ENCODE measurements at regions not wholly inside any gene's neighbourhood (a gene's known extent, or its start where the extent isn't known, plus 50 kb on each side); places are given as distances from the start of the nearest gene placed in this dataset.

DNA sequence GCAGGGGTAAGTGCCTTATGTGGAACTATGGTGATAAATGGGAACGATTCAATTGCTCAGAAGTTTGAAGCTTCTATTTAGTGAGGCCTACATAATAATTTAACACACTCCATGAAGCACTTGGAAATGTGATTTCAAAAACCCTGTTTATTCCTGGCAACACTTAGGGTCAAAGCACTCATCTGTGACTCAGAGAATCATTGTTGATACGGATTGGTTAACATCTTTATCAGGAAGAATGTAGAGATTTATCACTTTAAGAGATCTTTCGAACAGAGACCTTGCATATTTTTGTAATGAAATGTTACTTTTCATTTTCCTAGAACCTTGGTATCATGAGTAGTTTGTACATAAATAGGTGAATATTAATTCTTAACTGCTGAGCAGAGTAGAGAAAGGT lies 269.1 kb upstream of the SLIT2 start:
- peaks cover 5 to 15% of the 10 kb centered on the region in 2 donors for H3K9me3 ChIP-seq (ENCODE audit: control insufficient read depth in 1 of 2, low read length in 2 of 2)
- no peaks in the 10 kb centered on the region for H3K36me3 ChIP-seq (ENCODE audit: control insufficient read depth in 1 of 2, insufficient read depth in 2 of 2, low read length in 2 of 2)
- no peaks in the 10 kb centered on the region for H3K4me1 ChIP-seq (ENCODE audit: control insufficient read depth in 1 of 2, insufficient read depth in 2 of 2, low read length in 2 of 2)
- H3K27ac ChIP-seq (ENCODE audit: low read length): no peak overlapping the region
- no peak overlapping the region for H3K4me3 ChIP-seq (ENCODE audit: low read depth in 1 of 2, low read length in 2 of 2)
- H3K27me3 ChIP-seq (ENCODE audit: low read depth, low read length): no peaks in the 10 kb centered on the region

- Histone ChIP-seq H3K4me1 (ENCODE audit: control insufficient read depth in 1 of 2, insufficient read depth in 2 of 2, low read length in 2 of 2) (no peaks in the 10 kb centered on the region), H3K4me3 (ENCODE audit: low read depth in 1 of 2, low read length in 2 of 2) (no peak overlapping the region), H3K36me3 (ENCODE audit: control insufficient read depth in 1 of 2, insufficient read depth in 2 of 2, low read length in 2 of 2) (no peaks in the 10 kb centered on the region), H3K27me3 (ENCODE audit: low read depth, low read length) (no peaks in the 10 kb centered on the region), H3K9me3 (ENCODE audit: control insufficient read depth in 1 of 2, low read length in 2 of 2) (no peaks in the 10 kb centered on the region), H3K27ac (ENCODE audit: low read length) (no peak overlapping the region)
These were observed 279.9 kb upstream of the SLIT2 start for GRCh38 chr4:19971829-19972228.

GRCh38 chr4:19969492-19969891 lies 282.2 kb upstream of the SLIT2 start:
- no peaks in the 10 kb centered on the region for H3K9me3 ChIP-seq (ENCODE audit: control insufficient read depth in 1 of 2, low read length in 2 of 2)
- no peaks in the 10 kb centered on the region for H3K4me1 ChIP-seq (ENCODE audit: control insufficient read depth in 1 of 2, insufficient read depth in 2 of 2, low read length in 2 of 2)
- no peaks in the 10 kb centered on the region for H3K27me3 ChIP-seq (ENCODE audit: low read depth, low read length)
- no peak overlapping the region for H3K27ac ChIP-seq (ENCODE audit: low read length)
- H3K36me3 ChIP-seq (ENCODE audit: control insufficient read depth in 1 of 2, insufficient read depth in 2 of 2, low read length in 2 of 2): no peaks in the 10 kb centered on the region
- no peak overlapping the region for H3K4me3 ChIP-seq (ENCODE audit: low read depth in 1 of 2, low read length in 2 of 2)

GRCh38 chr4:19961091-19961490 lies 290.6 kb upstream of the SLIT2 start:
- no peaks in the 10 kb centered on the region for H3K36me3 ChIP-seq (ENCODE audit: control insufficient read depth in 1 of 2, insufficient read depth in 2 of 2, low read length in 2 of 2)
- no peak overlapping the region for H3K27ac ChIP-seq (ENCODE audit: low read length)
- no peaks in the 10 kb centered on the region for H3K9me3 ChIP-seq (ENCODE audit: control insufficient read depth in 1 of 2, low read length in 2 of 2)
- no peaks in the 10 kb centered on the region for H3K4me1 ChIP-seq (ENCODE audit: control insufficient read depth in 1 of 2, insufficient read depth in 2 of 2, low read length in 2 of 2)
- no peak overlapping the region for H3K4me3 ChIP-seq (ENCODE audit: low read depth in 1 of 2, low read length in 2 of 2)
- H3K27me3 ChIP-seq (ENCODE audit: low read depth, low read length): no peaks in the 10 kb centered on the region

GRCh38 chr4:19958848-19959247 lies 292.9 kb upstream of the SLIT2 start:
- Histone ChIP-seq H3K9me3 (ENCODE audit: control insufficient read depth in 1 of 2, low read length in 2 of 2) (no peaks in the 10 kb centered on the region), H3K36me3 (ENCODE audit: control insufficient read depth in 1 of 2, insufficient read depth in 2 of 2, low read length in 2 of 2) (no peaks in the 10 kb centered on the region), H3K27me3 (ENCODE audit: low read depth, low read length) (no peaks in the 10 kb centered on the region), H3K27ac (ENCODE audit: low read length) (no peak overlapping the region), H3K4me3 (ENCODE audit: low read depth in 1 of 2, low read length in 2 of 2) (no peak overlapping the region), H3K4me1 (ENCODE audit: control insufficient read depth in 1 of 2, insufficient read depth in 2 of 2, low read length in 2 of 2) (no peaks in the 10 kb centered on the region)

DNA sequence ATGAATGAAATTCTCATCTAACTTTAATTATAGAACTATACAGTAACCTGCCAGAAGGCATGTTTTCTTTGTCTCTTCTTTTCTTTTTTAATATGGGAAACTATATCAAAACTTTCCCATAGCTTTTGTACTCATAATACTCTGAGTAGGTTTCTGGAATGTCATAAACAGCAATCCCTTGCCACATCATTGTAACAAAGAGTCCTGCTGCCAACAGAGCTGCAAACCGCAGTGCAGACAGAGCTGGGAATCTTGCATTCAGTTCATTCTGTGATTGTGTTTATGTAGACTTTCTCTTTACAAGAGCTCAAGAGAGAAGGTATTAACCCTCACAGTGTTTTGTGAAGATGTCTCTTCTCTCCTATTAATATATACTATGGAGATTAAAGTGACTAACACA lies 304.4 kb upstream of the SLIT2 start:
- Histone ChIP-seq H3K36me3 (ENCODE audit: control insufficient read depth in 1 of 2, insufficient read depth in 2 of 2, low read length in 2 of 2) (no peaks in the 10 kb centered on the region), H3K4me3 (ENCODE audit: low read depth in 1 of 2, low read length in 2 of 2) (no peak overlapping the region), H3K27ac (ENCODE audit: low read length) (no peak overlapping the region), H3K9me3 (ENCODE audit: control insufficient read depth in 1 of 2, low read length in 2 of 2) (no peaks in the 10 kb centered on the region), H3K27me3 (ENCODE audit: low read depth, low read length) (no peaks in the 10 kb centered on the region), H3K4me1 (ENCODE audit: control insufficient read depth in 1 of 2, insufficient read depth in 2 of 2, low read length in 2 of 2) (peaks cover 0 to 4% of the 10 kb centered on the region in 2 donors)

GRCh38 chr4:19945979-19946380 lies 305.7 kb upstream of the SLIT2 start:
- H3K4me3 ChIP-seq (ENCODE audit: low read depth in 1 of 2, low read length in 2 of 2): no peak overlapping the region
- H3K27me3 ChIP-seq (ENCODE audit: low read depth, low read length): no peaks in the 10 kb centered on the region
- peaks cover 0 to 4% of the 10 kb centered on the region in 2 donors for H3K4me1 ChIP-seq (ENCODE audit: control insufficient read depth in 1 of 2, insufficient read depth in 2 of 2, low read length in 2 of 2)
- H3K36me3 ChIP-seq (ENCODE audit: control insufficient read depth in 1 of 2, insufficient read depth in 2 of 2, low read length in 2 of 2): no peaks in the 10 kb centered on the region
- H3K27ac ChIP-seq (ENCODE audit: low read length): no peak overlapping the region
- H3K9me3 ChIP-seq (ENCODE audit: control insufficient read depth in 1 of 2, low read length in 2 of 2): no peaks in the 10 kb centered on the region

GRCh38 chr4:19945501-19945900 lies 306.2 kb upstream of the SLIT2 start:
- H3K27me3 ChIP-seq (ENCODE audit: low read depth, low read length): no peaks in the 10 kb centered on the region
- no peak overlapping the region for H3K27ac ChIP-seq (ENCODE audit: low read length)
- H3K4me1 ChIP-seq (ENCODE audit: control insufficient read depth in 1 of 2, insufficient read depth in 2 of 2, low read length in 2 of 2): peaks cover 0 to 4% of the 10 kb centered on the region in 2 donors
- no peaks in the 10 kb centered on the region for H3K36me3 ChIP-seq (ENCODE audit: control insufficient read depth in 1 of 2, insufficient read depth in 2 of 2, low read length in 2 of 2)
- H3K4me3 ChIP-seq (ENCODE audit: low read depth in 1 of 2, low read length in 2 of 2): no peak overlapping the region
- no peaks in the 10 kb centered on the region for H3K9me3 ChIP-seq (ENCODE audit: control insufficient read depth in 1 of 2, low read length in 2 of 2)

GRCh38 chr4:19944806-19945205 lies 306.9 kb upstream of the SLIT2 start:
- no peak overlapping the region for H3K4me3 ChIP-seq (ENCODE audit: low read depth in 1 of 2, low read length in 2 of 2)
- H3K9me3 ChIP-seq (ENCODE audit: control insufficient read depth in 1 of 2, low read length in 2 of 2): no peaks in the 10 kb centered on the region
- no peak overlapping the region for H3K27ac ChIP-seq (ENCODE audit: low read length)
- H3K27me3 ChIP-seq (ENCODE audit: low read depth, low read length): no peaks in the 10 kb centered on the region
- H3K4me1 ChIP-seq (ENCODE audit: control insufficient read depth in 1 of 2, insufficient read depth in 2 of 2, low read length in 2 of 2): peaks cover 0 to 4% of the 10 kb centered on the region in 2 donors
- H3K36me3 ChIP-seq (ENCODE audit: control insufficient read depth in 1 of 2, insufficient read depth in 2 of 2, low read length in 2 of 2): no peaks in the 10 kb centered on the region

DNA sequence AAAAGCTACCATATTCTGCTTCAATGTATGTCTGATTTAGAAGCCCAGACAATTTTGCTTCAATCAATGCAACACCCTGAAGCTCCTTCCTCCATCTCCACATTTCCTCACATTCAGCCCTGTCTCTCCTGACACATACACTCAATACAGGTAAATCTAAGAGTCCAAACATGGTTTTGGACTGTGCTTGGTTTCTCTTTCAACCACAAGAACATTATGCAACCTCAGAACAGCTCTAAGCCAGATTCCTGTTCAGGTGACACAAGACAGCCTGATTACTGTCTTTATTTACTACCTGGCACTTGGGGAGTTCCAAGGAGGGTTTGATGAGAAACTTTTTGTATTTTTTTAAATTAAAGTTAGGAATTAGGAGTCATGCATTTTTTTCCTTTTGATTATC lies 307.5 kb upstream of the SLIT2 start:
- no peaks in the 10 kb centered on the region for H3K36me3 ChIP-seq (ENCODE audit: control insufficient read depth in 1 of 2, insufficient read depth in 2 of 2, low read length in 2 of 2)
- peaks cover 0 to 4% of the 10 kb centered on the region in 2 donors for H3K4me1 ChIP-seq (ENCODE audit: control insufficient read depth in 1 of 2, insufficient read depth in 2 of 2, low read length in 2 of 2)
- no peaks in the 10 kb centered on the region for H3K27me3 ChIP-seq (ENCODE audit: low read depth, low read length)
- no peak overlapping the region for H3K27ac ChIP-seq (ENCODE audit: low read length)
- no peaks in the 10 kb centered on the region for H3K9me3 ChIP-seq (ENCODE audit: control insufficient read depth in 1 of 2, low read length in 2 of 2)
- H3K4me3 ChIP-seq (ENCODE audit: low read depth in 1 of 2, low read length in 2 of 2): no peak overlapping the region

DNA sequence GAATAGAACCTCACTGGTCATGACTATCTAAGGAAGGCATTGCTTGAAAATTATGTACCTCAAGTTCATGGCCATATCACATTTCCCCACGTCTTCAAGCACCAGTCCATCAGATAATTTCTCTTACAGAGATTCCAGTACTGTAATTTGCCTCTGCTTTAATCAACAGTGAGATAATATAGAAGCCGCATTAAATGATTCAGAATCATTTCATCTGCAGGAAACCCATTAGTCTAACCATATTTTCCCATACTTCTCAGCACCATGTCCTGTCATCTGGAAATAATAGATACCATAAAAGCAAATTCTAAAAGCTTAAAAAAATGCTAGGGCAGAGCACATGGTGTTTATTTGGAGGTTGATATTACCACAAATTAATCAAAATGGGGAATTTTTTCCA lies 310.3 kb upstream of the SLIT2 start:
- peaks cover 0 to 4% of the 10 kb centered on the region in 2 donors for H3K4me1 ChIP-seq (ENCODE audit: control insufficient read depth in 1 of 2, insufficient read depth in 2 of 2, low read length in 2 of 2)
- no peak overlapping the region for H3K4me3 ChIP-seq (ENCODE audit: low read depth in 1 of 2, low read length in 2 of 2)
- H3K9me3 ChIP-seq (ENCODE audit: control insufficient read depth in 1 of 2, low read length in 2 of 2): no peaks in the 10 kb centered on the region
- H3K36me3 ChIP-seq (ENCODE audit: control insufficient read depth in 1 of 2, insufficient read depth in 2 of 2, low read length in 2 of 2): no peaks in the 10 kb centered on the region
- H3K27me3 ChIP-seq (ENCODE audit: low read depth, low read length): no peaks in the 10 kb centered on the region
- H3K27ac ChIP-seq (ENCODE audit: low read length): no peak overlapping the region

GRCh38 chr4:19940861-19941260 lies 310.8 kb upstream of the SLIT2 start:
- Histone ChIP-seq H3K36me3 (ENCODE audit: control insufficient read depth in 1 of 2, insufficient read depth in 2 of 2, low read length in 2 of 2) (no peaks in the 10 kb centered on the region), H3K27me3 (ENCODE audit: low read depth, low read length) (no peaks in the 10 kb centered on the region), H3K27ac (ENCODE audit: low read length) (no peak overlapping the region)

More at GRCh38 chr4:19940861-19941260, 310.8 kb upstream of the SLIT2 start:
- Histone ChIP-seq H3K4me1 (ENCODE audit: control insufficient read depth in 1 of 2, insufficient read depth in 2 of 2, low read length in 2 of 2) (peaks cover 0 to 2% of the 10 kb centered on the region in 2 donors), H3K4me3 (ENCODE audit: low read depth in 1 of 2, low read length in 2 of 2) (no peak overlapping the region), H3K9me3 (ENCODE audit: control insufficient read depth in 1 of 2, low read length in 2 of 2) (no peaks in the 10 kb centered on the region)

Data from muscle layer of duodenum (tissue), 2 donors.